ENCODE measurements at regions not wholly inside any gene's neighbourhood (a gene's known extent, or its start where the extent isn't known, plus 50 kb on each side); places are given as distances from the start of the nearest gene placed in this dataset.

GRCh38 chr13:111539252-111539651 is 218.8 kb downstream of the TEX29 start:
- Mint-ChIP-seq H3K36me3 (ENCODE audit: low read depth) (no peaks in the 10 kb centered on the region), H3K27me3 (peaks cover 60% of the 10 kb centered on the region), H3K9me3 (no peaks in the 10 kb centered on the region), H3K4me3 (no peak overlapping the region), H3K27ac (no peak overlapping the region), H3K4me1 (ENCODE audit: low read depth) (peaks cover 16% of the 10 kb centered on the region)
- Histone ChIP-seq H3K4me3 (ENCODE audit: low read length) (no peak overlapping the region), H3K27me3 (ENCODE audit: control insufficient read depth in 1 of 2, insufficient read depth in 2 of 2, low read length in 2 of 2) (peaks cover 17 to 20% of the 10 kb centered on the region in 2 experiments), H3K9me3 (ENCODE audit: control insufficient read depth in 1 of 2, insufficient read depth in 1 of 2, low read length in 2 of 2) (peaks cover 0 to 9% of the 10 kb centered on the region in 2 experiments), H3K27ac (ENCODE audit: low read depth in 1 of 2, low read length in 2 of 2) (no peak overlapping the region), H3K4me1 (ENCODE audit: insufficient read depth, low read length) (no peaks in the 10 kb centered on the region), H3K36me3 (ENCODE audit: insufficient read depth, low read length) (no peaks in the 10 kb centered on the region)
- DNase-seq (no peak), ATAC-seq (ENCODE audit: poor library complexity) (no peak)
- TF ChIP-seq, protein P1, sequence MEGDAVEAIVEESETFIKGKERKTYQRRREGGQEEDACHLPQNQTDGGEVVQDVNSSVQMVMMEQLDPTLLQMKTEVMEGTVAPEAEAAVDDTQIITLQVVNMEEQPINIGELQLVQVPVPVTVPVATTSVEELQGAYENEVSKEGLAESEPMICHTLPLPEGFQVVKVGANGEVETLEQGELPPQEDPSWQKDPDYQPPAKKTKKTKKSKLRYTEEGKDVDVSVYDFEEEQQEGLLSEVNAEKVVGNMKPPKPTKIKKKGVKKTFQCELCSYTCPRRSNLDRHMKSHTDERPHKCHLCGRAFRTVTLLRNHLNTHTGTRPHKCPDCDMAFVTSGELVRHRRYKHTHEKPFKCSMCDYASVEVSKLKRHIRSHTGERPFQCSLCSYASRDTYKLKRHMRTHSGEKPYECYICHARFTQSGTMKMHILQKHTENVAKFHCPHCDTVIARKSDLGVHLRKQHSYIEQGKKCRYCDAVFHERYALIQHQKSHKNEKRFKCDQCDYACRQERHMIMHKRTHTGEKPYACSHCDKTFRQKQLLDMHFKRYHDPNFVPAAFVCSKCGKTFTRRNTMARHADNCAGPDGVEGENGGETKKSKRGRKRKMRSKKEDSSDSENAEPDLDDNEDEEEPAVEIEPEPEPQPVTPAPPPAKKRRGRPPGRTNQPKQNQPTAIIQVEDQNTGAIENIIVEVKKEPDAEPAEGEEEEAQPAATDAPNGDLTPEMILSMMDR (IDR thresholded peaks at IDR 0.05) = no peak
- ChIA-PET CTCF (no interaction called here), POLR2A (no interaction called here)
- intact Hi-C loops (cut with DNase I, micrococcal nuclease) = no loop called here

GRCh38 chr13:111539791-111540446 is 219.5 kb downstream of the TEX29 start:
- Mint-ChIP-seq H3K4me3 (no peak overlapping the region), H3K36me3 (ENCODE audit: low read depth) (no peaks in the 10 kb centered on the region), H3K4me1 (ENCODE audit: low read depth) (peaks cover 14% of the 10 kb centered on the region), H3K27me3 (peaks cover 55% of the 10 kb centered on the region), H3K27ac (no peak overlapping the region), H3K9me3 (no peaks in the 10 kb centered on the region)
- H3K27me3 ChIP-seq (ENCODE audit: control insufficient read depth in 1 of 2, insufficient read depth in 2 of 2, low read length in 2 of 2) = peaks cover 10 to 13% of the 10 kb centered on the region in 2 experiments
- H3K9me3 ChIP-seq (ENCODE audit: control insufficient read depth in 1 of 2, insufficient read depth in 1 of 2, low read length in 2 of 2) = peaks cover 0 to 9% of the 10 kb centered on the region in 2 experiments
- no peak for ATAC-seq (ENCODE audit: poor library complexity)
- ChIA-PET POLR2A (no interaction called here), CTCF (no interaction called here)
- H3K4me1 ChIP-seq (ENCODE audit: insufficient read depth, low read length) = no peaks in the 10 kb centered on the region
- H3K27ac ChIP-seq (ENCODE audit: low read depth in 1 of 2, low read length in 2 of 2) = no peak overlapping the region
- DNase-seq = no peak
- no peak overlapping the region for H3K4me3 ChIP-seq (ENCODE audit: low read length)
- H3K36me3 ChIP-seq (ENCODE audit: insufficient read depth, low read length) = no peaks in the 10 kb centered on the region
- TF ChIP-seq, protein P1 (IDR thresholded peaks at IDR 0.05) = no peak
- intact Hi-C loops (cut with DNase I, micrococcal nuclease) = no loop called here

GRCh38 chr13:111540486-111540885 is 220.0 kb downstream of the TEX29 start:
- no peaks in the 10 kb centered on the region for H3K36me3 Mint-ChIP-seq (ENCODE audit: low read depth)
- H3K9me3 ChIP-seq (ENCODE audit: control insufficient read depth in 1 of 2, insufficient read depth in 1 of 2, low read length in 2 of 2) = peaks cover 0 to 9% of the 10 kb centered on the region in 2 experiments
- ChIA-PET CTCF (no interaction called here), POLR2A (no interaction called here)
- H3K9me3 Mint-ChIP-seq = no peaks in the 10 kb centered on the region
- H3K36me3 ChIP-seq (ENCODE audit: insufficient read depth, low read length) = no peaks in the 10 kb centered on the region
- H3K4me1 ChIP-seq (ENCODE audit: insufficient read depth, low read length) = no peaks in the 10 kb centered on the region
- TF ChIP-seq, protein P1 (IDR thresholded peaks at IDR 0.05) = no peak
- peaks cover 8% of the 10 kb centered on the region for H3K4me1 Mint-ChIP-seq (ENCODE audit: low read depth)
- H3K27me3 Mint-ChIP-seq = peaks cover 49% of the 10 kb centered on the region
- no peak overlapping the region for H3K27ac Mint-ChIP-seq
- no peak overlapping the region for H3K4me3 ChIP-seq (ENCODE audit: low read length)
- DNase-seq (no peak), ATAC-seq (ENCODE audit: poor library complexity) (no peak)
- H3K4me3 Mint-ChIP-seq = no peak overlapping the region
- peaks cover 5 to 10% of the 10 kb centered on the region in 2 experiments for H3K27me3 ChIP-seq (ENCODE audit: control insufficient read depth in 1 of 2, insufficient read depth in 2 of 2, low read length in 2 of 2)
- intact Hi-C loops (cut with DNase I, micrococcal nuclease) = no loop called here
- H3K27ac ChIP-seq (ENCODE audit: low read depth in 1 of 2, low read length in 2 of 2) = no peak overlapping the region

Data from CD4-positive, alpha-beta T cell (primary cell).